HG03460 (cell line): ENCODE measurements at regions not wholly inside any gene's neighbourhood (a gene's known extent, or its start where the extent isn't known, plus 50 kb on each side); places are given as distances from the start of the nearest gene placed in this dataset.

Experiments used
- ATAC-seq: cut with Tn5 transposase; IDR thresholded peaks from one replicate; pipeline ENCODE4 v1.9.1; 2021; ENCODE audit not compliant: unreplicated experiment

GRCh38 chr1:208510192-208510952 is 266.2 kb upstream of the PLXNA2 start:
- ATAC-seq = no peak

- ATAC-seq = no peak
Measured at GRCh38 chr1:208511242-208511860, 267.2 kb upstream of the PLXNA2 start.

- ATAC-seq = no peak
Measured at GRCh38 chr1:208513799-208514198, 269.6 kb upstream of the PLXNA2 start.

DNA sequence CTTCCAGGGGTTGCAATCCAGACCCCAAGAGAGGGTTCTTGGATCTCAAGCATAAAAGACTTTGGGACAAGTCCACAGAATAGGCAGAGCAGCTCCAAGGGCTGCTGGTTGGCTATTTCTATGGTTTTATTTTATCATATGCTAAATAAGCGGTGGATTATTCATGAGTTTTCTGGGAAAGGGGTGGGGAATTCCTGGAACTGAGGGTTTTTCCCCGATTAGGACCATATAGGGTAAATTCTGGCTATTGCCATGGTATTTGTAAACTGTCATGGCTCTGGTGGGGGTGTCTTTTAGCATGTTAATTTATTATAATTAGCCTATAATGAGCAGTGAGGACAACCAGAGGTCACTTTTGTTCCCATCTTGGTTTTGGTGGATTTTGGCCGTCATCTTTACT is 270.9 kb upstream of the PLXNA2 start:
- no peak for ATAC-seq

GRCh38 chr1:208516780-208517179 is 272.6 kb upstream of the PLXNA2 start:
- ATAC-seq = no peak

- no peak for ATAC-seq
Measured at GRCh38 chr1:208520438-208521099, 276.4 kb upstream of the PLXNA2 start.

DNA sequence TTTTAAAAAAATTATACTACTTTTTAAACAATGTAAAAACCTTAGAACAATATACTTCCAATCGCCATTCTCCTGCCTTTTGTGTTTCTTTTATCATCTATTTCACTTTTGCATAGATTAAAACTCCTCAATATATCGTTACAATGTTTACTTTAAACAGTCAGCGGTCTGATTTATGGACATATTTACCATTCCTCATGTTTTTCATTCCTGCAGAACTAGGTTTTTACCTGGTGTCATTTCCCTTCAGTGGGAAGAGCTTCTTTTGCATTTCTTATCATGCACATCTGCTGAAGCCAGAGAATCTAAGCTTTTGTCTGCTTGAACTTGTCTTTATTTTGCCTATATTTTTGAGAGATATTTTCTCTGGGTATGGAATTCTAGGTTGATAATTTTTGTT is 277.4 kb upstream of the PLXNA2 start:
- no peak for ATAC-seq

GRCh38 chr1:208523007-208523406 is 278.8 kb upstream of the PLXNA2 start:
- no peak for ATAC-seq

DNA sequence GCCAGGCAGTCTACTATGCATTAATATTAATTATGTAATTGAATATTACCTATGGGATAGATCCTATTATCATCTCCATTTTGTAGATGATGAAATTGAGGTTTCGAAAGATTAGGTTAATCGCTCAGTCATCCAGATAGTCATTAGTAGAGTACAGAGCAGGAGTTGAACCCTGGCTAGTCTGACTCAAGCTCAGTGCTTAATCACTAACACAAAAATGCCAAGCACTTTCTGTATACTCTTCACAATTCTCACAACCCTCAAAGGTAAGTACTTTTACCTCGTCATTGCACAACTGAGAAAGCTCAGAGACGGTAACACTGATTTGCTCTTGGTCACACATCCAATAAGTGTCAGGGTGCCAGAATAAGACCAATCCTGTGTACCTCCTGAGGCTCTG is 280.2 kb upstream of the PLXNA2 start:
- ATAC-seq = no peak

DNA sequence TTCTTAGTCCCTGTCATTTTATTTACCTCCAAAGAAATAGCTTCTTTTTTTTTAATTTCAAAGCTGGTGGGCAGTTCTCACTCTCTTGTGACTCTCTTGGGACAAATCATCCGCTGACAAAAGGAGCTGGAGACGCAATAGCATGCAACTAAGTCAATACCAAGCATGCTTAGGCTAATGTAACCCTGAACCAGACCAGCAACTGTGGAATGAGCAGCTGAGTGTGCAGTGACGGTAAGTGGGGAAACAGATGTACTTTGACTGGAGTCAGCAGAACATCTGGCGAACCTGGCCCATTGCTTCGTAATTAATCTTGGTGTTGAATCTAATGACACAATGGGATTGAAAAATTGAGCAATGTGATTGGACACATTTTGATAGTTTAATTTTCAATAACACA is 280.7 kb upstream of the PLXNA2 start:
- ATAC-seq = no peak

DNA sequence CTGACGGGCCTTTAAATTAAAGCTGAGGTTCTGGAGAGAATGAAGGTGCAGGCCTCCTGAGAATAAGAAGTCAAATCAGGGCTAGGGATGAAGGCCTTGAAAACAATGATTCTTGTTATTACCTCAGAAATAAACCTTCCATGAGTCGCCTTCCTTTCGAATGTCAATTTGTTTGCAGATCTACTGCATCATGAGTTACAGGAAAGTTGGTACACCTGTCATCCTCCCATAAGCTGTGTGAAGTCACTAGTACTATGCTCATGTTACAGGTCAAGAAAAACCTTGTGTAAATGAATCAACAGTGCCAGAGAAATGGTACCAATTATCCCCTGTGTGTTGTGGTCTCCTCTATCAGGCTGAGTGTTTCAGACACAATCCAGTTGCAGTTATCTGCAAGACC is 281.2 kb upstream of the PLXNA2 start:
- ATAC-seq = no peak

GRCh38 chr1:208526613-208527125 is 282.5 kb upstream of the PLXNA2 start:
- ATAC-seq = no peak

- ATAC-seq = no peak
Measured at GRCh38 chr1:208527156-208527555, 283.0 kb upstream of the PLXNA2 start.

GRCh38 chr1:208528578-208529240 is 284.5 kb upstream of the PLXNA2 start:
- ATAC-seq = no peak

DNA sequence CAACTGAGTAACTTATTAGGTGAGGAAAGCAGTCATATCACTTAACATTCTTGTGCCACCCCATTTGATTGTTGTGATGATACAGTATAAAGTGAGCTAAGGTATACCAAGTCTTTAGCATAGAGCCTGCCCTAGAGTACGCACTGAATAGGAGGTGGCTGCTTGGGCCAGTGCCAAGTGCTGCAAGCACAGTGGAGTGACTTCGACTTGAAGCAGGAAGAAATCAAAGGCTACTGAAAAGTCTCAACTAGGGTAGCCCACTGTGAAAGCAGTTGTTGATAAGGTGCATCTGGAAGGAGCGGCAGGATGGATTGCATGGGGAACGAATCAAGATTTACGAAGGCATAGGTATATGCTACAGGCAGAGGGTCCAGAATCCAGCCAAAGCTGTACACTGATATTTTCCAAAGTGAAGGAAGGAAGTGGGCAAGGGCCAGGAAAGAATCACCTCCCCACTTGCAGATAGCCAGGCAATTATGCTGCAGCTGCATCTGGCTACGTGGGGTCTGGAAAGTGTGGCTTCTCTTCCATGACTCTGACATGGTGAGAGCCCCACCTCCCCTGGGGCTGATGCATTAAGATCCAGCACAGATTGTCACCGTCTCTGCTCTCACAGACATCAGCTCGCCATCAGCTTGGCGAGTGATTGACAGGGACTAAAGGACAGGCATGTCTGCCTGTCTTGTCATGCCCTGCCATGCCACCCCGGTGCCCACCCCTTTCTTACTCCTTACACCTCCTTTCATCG is 287.0 kb upstream of the PLXNA2 start:
- ATAC-seq = no peak

DNA sequence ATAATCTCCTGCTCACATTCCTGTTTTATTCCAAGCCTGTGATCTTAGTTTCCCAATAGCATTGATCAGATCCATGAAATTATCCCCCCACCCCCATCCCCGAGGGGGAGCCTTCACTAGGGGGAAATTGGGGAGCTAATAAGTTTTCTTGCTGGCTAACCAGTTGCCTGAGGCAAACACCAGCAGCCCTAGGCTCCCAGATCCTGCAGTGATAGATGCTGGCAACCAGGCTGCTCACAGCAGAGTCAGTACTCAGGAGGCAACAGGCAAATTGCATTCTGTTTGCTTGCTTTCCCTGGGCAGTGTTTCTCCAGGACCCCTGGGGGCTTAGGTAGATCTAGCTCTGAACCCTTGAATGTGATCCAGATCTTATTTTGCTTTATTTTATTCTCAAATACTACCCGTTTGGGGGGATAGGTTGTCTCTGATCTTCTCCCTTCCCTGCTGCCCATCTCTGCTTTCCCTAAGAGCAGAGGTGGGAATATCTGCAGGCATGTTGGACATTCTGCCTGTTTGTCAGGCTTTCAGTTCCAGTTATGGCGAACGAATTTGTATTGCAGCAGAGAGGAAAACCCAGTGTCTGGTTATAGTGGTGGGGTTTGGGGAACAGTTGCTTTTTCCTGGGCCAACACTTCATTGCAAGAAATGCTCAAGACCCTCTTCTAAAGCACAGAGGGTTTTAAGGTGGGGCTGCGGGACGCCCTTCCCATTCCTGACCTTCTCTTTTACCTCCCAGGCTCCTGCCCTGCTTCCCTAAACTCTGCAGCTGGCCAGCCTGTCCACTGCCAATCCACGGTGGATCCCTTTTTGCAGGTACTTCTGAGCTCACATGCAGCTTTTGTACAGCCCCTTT is 289.8 kb upstream of the PLXNA2 start:
- ATAC-seq = no peak

DNA sequence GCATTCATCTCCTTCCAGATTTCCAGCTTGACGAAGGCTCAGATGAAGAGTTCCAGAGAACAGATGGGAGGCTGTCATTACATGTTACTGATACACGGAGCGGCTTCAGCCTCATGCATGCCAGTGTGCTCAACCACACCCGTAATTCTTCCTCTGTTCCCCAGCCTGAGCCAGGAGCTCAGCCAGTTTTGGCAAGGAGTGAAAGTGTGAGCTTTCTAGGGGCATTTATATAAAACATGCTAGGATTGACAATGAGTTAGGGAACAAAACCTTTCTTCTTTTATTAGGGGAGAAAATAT is 290.4 kb upstream of the PLXNA2 start:
- no peak for ATAC-seq

- no peak for ATAC-seq
Measured at GRCh38 chr1:208534979-208535378, 290.8 kb upstream of the PLXNA2 start.

- ATAC-seq = no peak
Measured at GRCh38 chr1:208535511-208535910, 291.3 kb upstream of the PLXNA2 start.

DNA sequence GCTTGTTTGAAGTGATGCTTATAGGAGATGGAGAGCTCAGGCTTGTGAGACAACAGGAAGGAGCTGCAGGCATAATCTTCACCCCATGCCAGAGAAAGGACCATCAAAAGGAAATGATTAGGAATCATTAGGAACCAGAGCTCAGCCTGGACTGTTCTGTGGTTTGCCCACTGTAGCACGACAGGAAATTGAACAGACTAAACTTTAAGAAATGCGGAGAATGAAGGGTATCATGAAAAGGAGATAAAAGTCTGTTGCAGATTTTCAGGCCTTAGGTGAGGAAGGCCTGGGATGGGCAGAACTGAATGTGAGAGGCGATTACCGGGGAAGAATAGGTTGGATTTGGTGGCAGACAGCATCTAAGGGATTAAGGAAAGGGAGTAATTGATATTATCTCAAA is 292.0 kb upstream of the PLXNA2 start:
- ATAC-seq = no peak
